ENCODE measurements at regions not wholly inside any gene's neighbourhood (a gene's known extent, or its start where the extent isn't known, plus 50 kb on each side); places are given as distances from the start of the nearest gene placed in this dataset.

GRCh38 chr7:140230861-140231770 is 54.3 kb upstream of the KDM7A start:
- no peak for TF ChIP-seq SIN3A (IDR thresholded peaks at IDR 0.05; ENCODE audit: low read depth, low read length)
- no peak for TF ChIP-seq CTCF (IDR thresholded peaks at IDR 0.05 in 2 of 3, conservative IDR thresholded peaks at IDR 0.05 in 1 of 3; ENCODE audit: control insufficient read depth in 2 of 3, extremely low read depth in 1 of 3, insufficient read depth in 1 of 3, low read depth in 3 of 3, low read length in 3 of 3)
- no peak for TF ChIP-seq EP300 (IDR thresholded peaks at IDR 0.05; ENCODE audit: borderline replicate concordance in 1 of 2, control insufficient read depth in 1 of 2, low read depth in 2 of 2, low read length in 2 of 2)
- TF ChIP-seq BCLAF1 (IDR thresholded peaks at IDR 0.05): no peak
- no peak for TF ChIP-seq RFX5 (IDR thresholded peaks at IDR 0.05; ENCODE audit: low read depth, low read length)
- TF ChIP-seq SRF (IDR thresholded peaks at IDR 0.05; ENCODE audit: low read depth in 2 of 2, low read length in 2 of 2): no peak
- no peak for TF ChIP-seq EED (IDR thresholded peaks at IDR 0.05; ENCODE audit: low read depth)
- no peak for TF ChIP-seq NFIC (IDR thresholded peaks at IDR 0.05; ENCODE audit: low read depth, low read length)
- TF ChIP-seq MXI1 (IDR thresholded peaks at IDR 0.05; ENCODE audit: low read depth, low read length): 0 out of 2 replicates have a peak, but pooled peaks have one; percentile 44
- no peak for TF ChIP-seq POLR2AphosphoS5 (IDR thresholded peaks at IDR 0.05; ENCODE audit: low read length)
- TF ChIP-seq CHD4 (IDR thresholded peaks at IDR 0.05): no peak
- no peak for TF ChIP-seq RB1 (IDR thresholded peaks at IDR 0.05; ENCODE audit: borderline replicate concordance)
- no peak for TF ChIP-seq ZNF274 (IDR thresholded peaks at IDR 0.05; ENCODE audit: insufficient read depth, insufficient read length)

Measured in GM12878 (cell line).